Brain microvascular endothelial cell (primary cell): ENCODE measurements at regions not wholly inside any gene's neighbourhood (a gene's known extent, or its start where the extent isn't known, plus 50 kb on each side); places are given as distances from the start of the nearest gene placed in this dataset.

ENCODE experiments used
- DNase-seq: peaks from one replicate; pipeline ENCODE4 v3.0.0-alpha.2; 2020
- H3K27ac ChIP-seq: fragments of 250-450 bp; sonication (Bioruptor Pico); 2 replicates; pipeline ENCODE4 v1.5.1; 2020; ENCODE audit warnings: mild to moderate bottlenecking, moderate library complexity
- H3K27me3 ChIP-seq: fragments of 250-450 bp; sonication (Bioruptor Pico); replicated peaks from 2 replicates; pipeline ENCODE4 v1.5.1; 2020; ENCODE audit warnings: mild to moderate bottlenecking
- H3K36me3 ChIP-seq: fragments of 250-450 bp; sonication (Bioruptor Pico); replicated peaks from 2 replicates; pipeline ENCODE4 v1.5.1; 2020; ENCODE audit warnings: mild to moderate bottlenecking
- H3K4me3 ChIP-seq: 2 replicates; pipeline ENCODE4 v1.5.1; 2011; ENCODE audit warnings: low read depth, mild to moderate bottlenecking, control low read depth, low read length, moderate library complexity
- in situ Hi-C: cut with HindIII; loops from 2 replicates; pipeline ENCODE4 v1.10.0; 2017; ENCODE audit warnings: low sequenced_read_pairs, low pct_ligation_motif_present
- TF ChIP-seq, protein P1 (sequence below): IDR thresholded peaks from 2 replicates; pipeline ENCODE4 v1.5.1; 2011; ENCODE audit warnings: low read depth, mild to moderate bottlenecking, moderate library complexity, low read length, control low read depth, inconsistent platforms; ENCODE audit errors: missing control alignments

GRCh38 chr2:121058852-121059558 lies 226.0 kb downstream of the TFCP2L1 start:
- no peak for DNase-seq
- Histone ChIP-seq H3K4me3 (no peak overlapping the region), H3K27me3 (peaks cover 3% of the 10 kb centered on the region), H3K27ac (no peak overlapping the region), H3K36me3 (no peaks in the 10 kb centered on the region)
- TF ChIP-seq, protein P1, sequence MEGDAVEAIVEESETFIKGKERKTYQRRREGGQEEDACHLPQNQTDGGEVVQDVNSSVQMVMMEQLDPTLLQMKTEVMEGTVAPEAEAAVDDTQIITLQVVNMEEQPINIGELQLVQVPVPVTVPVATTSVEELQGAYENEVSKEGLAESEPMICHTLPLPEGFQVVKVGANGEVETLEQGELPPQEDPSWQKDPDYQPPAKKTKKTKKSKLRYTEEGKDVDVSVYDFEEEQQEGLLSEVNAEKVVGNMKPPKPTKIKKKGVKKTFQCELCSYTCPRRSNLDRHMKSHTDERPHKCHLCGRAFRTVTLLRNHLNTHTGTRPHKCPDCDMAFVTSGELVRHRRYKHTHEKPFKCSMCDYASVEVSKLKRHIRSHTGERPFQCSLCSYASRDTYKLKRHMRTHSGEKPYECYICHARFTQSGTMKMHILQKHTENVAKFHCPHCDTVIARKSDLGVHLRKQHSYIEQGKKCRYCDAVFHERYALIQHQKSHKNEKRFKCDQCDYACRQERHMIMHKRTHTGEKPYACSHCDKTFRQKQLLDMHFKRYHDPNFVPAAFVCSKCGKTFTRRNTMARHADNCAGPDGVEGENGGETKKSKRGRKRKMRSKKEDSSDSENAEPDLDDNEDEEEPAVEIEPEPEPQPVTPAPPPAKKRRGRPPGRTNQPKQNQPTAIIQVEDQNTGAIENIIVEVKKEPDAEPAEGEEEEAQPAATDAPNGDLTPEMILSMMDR = no peak
- in situ Hi-C loops = no loop called here

DNA sequence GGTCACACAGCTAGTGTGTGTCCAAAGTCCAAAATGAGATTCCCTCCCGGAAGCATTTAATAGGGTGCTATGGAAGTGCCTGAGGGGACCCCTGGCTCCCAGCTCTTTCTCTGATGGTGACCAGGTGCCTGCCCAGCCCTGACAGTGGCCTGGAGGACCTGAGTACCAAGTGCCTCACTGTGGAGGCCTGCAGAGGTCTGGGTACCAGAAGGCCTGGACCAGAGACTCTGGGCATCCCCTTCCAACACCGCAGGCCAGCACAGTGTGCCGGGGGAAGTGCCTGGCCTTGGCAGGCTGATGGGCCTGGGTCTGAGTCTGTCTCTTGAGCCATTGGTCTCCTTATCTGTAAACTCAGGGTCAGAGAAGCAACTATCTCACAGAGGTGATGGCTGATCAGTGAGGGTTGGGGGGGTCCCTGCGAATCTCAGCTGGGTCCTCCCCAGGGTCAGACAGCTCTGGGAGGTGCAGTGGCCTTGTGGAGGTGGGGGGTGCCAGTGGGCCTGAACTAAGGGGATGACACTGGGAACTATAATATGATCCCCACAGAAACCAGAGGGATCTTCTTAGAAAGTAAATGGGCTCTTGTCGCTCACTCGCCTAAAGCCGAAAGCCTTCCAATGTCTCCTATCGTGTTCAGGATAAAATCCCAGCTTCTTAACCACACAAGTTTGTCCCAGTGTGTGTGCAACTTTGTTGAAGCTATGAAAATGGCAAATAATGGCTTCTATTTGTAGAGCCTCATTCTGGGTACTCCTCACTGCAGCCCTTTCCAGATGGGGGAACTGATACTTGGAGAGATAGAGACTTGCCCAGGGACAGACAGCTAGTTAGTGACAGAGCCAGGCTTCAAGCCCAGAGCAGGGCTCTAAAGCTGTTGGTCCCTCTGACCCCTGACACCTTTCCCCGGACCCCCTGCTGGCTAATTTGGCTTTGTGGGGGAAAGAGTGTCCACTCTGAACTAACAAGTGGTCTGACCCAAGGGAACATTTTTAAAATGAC lies 225.1 kb downstream of the TFCP2L1 start:
- no peak for DNase-seq
- H3K4me3 ChIP-seq = no peak overlapping the region
- H3K36me3 ChIP-seq = no peaks in the 10 kb centered on the region
- TF ChIP-seq, protein P1 = no peak
- in situ Hi-C loops = loop anchor here (10.0 kb wide), 1 partner anchor 355 kb away; no protein-coding TSS in a partner anchor
- no peak overlapping the region for H3K27ac ChIP-seq
- peaks cover 6% of the 10 kb centered on the region for H3K27me3 ChIP-seq

DNA sequence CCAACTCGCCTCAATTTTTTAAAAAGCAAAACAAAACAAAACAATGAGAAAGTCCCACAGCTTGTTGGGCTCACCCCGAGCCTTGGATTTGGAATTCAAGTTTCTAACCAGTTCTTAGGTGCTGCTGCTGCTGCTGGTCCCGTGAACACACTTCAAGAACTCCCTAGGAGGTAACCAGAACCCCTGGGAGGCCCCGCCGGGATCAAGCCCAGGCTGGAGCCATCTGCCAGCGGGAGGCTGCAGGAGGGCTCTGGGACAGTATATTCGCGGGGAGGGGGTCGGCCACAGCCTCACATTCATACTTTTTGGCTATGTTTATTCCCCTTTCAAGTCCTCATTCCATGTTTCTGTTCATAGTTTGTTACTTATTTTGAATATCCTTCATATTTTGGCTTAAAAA lies 223.4 kb downstream of the TFCP2L1 start:
- Histone ChIP-seq H3K27ac (no peak overlapping the region), H3K36me3 (no peaks in the 10 kb centered on the region), H3K27me3 (peaks cover 6% of the 10 kb centered on the region), H3K4me3 (no peak overlapping the region)
- in situ Hi-C loops = loop anchor here (10.0 kb wide), 1 partner anchor 357 kb away; no protein-coding TSS in a partner anchor
- TF ChIP-seq, protein P1 = no peak
- DNase-seq = no peak

GRCh38 chr2:121063471-121063870 lies 221.5 kb downstream of the TFCP2L1 start:
- H3K27me3 ChIP-seq = peaks cover 6% of the 10 kb centered on the region
- in situ Hi-C loops = loop anchor here (10.0 kb wide), 1 partner anchor 359 kb away; no protein-coding TSS in a partner anchor
- H3K27ac ChIP-seq = no peak overlapping the region
- no peak for DNase-seq
- H3K4me3 ChIP-seq = no peak overlapping the region
- TF ChIP-seq, protein P1 = no peak
- H3K36me3 ChIP-seq = no peaks in the 10 kb centered on the region

DNA sequence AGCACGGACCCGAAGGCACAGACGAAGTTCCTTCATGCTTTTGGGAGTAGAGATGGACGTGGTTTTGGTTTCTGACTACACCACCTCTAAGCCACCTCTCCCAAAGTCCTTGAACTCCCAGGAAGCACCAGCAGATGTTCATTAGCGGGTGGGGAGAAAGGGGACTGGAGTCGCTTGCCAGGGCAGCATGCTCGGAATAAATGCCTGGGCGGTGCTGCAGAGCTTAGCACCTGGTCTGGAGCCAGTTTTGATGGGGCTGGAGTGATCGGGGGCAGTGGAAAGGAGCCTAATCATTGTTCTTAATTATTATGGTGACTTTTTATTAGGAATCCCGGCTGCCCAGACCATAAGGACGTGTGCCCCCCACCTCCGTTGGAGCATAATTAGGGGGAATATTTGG lies 220.8 kb downstream of the TFCP2L1 start:
- Histone ChIP-seq H3K36me3 (no peaks in the 10 kb centered on the region), H3K4me3 (no peak overlapping the region), H3K27me3 (peaks cover 6% of the 10 kb centered on the region), H3K27ac (no peak overlapping the region)
- DNase-seq = no peak
- TF ChIP-seq, protein P1 = no peak
- in situ Hi-C loops = loop anchor here (10.0 kb wide), 1 partner anchor 359 kb away; no protein-coding TSS in a partner anchor
